HG02798 (cell line): ENCODE measurements at regions not wholly inside any gene's neighbourhood (a gene's known extent, or its start where the extent isn't known, plus 50 kb on each side); places are given as distances from the start of the nearest gene placed in this dataset.
"Not testable (repeated sequence)": the region's sequence is repeated elsewhere in the genome, so short reads cannot be mapped to it uniquely, and the experiment has no call there.

Source experiments
- ATAC-seq: cut with Tn5 transposase; IDR thresholded peaks from one replicate; pipeline ENCODE4 v1.9.1; 2021; ENCODE audit warnings: mild to moderate bottlenecking; ENCODE audit not compliant: unreplicated experiment, poor library complexity

DNA sequence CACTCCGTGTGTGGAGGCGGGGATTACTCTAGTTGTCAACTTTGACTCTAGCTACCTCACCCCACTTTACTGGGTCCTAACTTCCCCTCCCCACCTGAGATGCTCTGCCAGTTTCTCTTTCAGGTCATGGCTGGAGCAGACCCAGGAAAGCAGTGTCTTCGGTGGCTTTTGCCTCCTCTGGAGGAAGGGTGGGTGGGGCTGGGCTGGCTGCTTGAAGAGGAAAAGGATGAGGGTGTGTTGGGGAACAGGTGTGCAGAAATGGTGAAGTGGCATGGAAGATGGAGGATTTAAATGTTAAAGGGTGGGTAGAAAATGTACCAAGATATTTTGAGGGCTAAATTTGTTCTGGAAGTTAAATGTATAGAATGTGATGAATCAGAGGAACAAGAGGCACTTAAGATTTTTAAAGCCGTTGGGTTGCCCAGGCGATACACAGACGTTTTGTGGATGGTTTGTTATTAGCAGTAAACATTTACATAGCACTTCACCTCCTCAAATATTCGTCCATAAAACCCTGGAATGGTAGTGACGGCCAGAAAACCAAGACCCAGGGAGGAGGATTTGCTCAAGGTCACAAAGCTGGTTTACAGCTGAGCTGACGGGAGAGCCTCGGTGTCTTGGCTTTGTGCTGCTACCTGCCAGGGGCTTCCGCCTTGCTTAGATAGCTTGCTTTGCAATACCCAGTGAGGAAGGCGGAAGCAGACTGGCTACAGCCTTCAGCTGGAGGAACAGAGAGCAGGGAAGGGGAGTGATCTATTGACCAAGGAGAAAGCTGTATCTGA, 72.2 kb upstream of the PRMT8 start:
- ATAC-seq = no peak

- no peak for ATAC-seq
These were observed 71.4 kb upstream of the PRMT8 start for GRCh38 chr12:3419558-3419957.

DNA sequence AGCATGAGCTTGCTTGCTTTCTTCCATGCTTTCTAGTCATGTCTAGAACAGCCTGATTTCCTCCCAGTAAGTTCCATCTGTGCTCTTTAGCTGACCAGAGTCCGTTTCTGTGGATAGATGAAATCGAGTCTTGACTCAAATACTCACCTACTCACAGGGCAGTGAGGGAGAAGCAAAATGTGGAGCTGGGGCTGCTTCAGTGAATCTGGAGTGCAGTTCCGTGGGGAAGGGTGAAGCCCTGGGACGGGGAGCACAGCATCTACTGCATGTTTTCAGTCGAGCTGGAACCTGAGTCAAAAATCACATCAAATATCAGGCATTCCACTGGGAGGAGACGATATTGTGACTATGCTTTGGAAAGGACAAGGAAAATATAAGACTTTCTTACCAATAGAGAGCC, 70.3 kb upstream of the PRMT8 start:
- ATAC-seq = no peak

DNA sequence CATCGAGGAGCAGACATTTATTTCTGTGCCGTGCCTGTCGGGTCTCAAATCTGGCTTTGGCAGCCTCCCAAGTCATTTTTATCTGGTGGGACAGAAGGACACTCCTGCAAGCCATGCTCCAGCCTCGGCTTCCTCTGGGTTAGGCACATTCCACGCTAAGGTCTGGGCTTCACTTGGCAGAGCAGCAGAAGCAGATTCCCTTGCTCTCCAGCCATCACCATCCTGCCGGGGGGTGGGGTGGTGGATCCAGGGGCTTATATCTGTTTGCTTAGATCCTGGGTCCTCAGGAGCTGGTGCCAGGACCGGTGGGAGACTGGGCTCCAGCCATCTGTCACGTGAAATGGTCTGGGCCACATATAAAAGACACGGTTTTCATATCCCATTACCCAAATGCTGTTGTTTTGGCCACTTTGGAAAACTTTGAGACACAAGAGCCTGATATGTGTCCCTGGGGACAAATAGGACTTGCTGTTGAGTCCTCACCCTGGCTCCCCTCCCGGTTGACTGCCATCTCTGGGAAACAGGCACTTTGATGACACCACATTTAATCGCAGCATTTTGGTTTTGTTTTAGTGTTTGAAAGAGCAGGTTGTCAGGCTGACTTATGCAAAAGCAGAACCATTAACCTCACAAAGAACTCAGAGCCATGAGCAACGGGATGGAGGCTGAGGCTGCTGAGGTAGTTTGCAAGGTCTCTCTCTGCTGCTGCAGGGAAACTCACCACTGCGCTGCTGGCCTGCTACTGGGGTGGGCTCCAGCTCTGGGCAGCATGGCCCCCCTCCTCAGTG, 69.6 kb upstream of the PRMT8 start:
- ATAC-seq = no peak

GRCh38 chr12:3424796-3425195, 66.2 kb upstream of the PRMT8 start:
- not testable (repeated sequence) for ATAC-seq

DNA sequence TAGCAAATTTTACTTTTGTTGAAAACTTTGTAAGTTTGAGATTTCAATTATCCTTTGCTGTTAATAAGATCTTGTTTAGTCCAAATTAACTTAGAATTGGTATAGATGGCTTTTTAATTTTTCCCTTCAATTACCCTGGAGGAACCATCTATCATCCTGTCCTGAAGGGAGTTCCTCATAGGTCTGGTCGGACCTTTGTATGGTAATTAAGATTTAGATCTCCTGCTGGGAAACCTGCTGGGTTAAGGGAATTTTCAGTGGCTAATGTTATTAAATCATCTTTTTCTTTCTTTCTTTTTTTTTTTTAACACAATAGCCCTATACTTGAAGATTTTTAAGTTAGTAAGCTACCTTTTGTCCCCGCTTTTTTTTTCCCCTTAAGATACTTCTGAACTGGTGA, 63.0 kb upstream of the PRMT8 start:
- ATAC-seq = no peak

GRCh38 chr12:3428631-3429030, 62.4 kb upstream of the PRMT8 start:
- no peak for ATAC-seq

GRCh38 chr12:3429523-3429922, 61.5 kb upstream of the PRMT8 start:
- not testable (repeated sequence) for ATAC-seq

GRCh38 chr12:3431686-3432085, 59.3 kb upstream of the PRMT8 start:
- no peak for ATAC-seq

GRCh38 chr12:3432176-3432742, 58.7 kb upstream of the PRMT8 start:
- ATAC-seq = no peak

DNA sequence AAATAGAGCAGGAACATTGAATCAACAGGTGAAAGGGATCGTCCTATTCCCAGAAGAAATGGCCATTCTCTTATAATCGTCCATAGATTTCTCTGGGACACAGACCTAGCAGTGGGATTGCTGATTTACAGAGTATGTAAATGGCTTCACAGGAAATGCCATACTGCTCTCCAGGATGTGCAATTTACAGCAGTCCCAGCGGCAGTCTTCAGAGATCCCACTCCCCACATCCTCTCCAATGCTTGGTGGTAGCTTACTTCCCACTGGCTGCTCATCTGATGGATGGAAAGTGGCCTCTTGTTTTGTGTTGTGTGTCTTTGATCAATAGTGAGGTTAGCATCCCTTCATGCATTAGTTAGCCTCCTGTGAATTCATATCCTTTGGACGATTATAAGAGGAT, 58.1 kb upstream of the PRMT8 start:
- ATAC-seq = no peak

DNA sequence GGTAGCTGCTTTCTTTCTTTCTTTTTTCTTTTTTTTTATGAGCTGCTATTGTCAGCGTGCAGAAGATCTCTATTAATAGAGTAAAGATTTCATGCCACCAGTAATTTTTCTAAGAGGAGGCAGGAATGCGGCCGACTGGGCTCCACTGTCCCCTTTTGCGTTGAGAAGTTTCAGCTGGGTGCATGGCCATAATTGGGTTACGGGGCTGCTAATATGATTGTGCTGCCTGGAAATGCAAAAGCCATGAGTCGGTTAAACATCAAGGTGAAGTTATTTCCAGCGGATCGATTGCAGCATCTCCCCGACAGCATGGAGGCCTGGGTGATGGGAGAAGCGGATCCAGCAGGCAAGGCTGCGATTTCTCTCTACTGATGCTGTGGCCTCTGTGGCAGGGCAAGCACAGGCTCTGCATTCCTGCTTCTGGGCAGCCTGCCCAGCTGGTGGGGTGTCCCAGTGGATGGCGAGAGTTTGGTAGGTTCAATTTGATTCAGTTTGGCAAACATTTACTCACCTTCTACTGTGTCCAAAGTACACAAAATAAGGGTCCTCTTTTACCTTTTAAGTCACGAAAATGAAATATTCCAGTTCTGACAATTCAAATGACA, 54.4 kb upstream of the PRMT8 start:
- no peak for ATAC-seq

DNA sequence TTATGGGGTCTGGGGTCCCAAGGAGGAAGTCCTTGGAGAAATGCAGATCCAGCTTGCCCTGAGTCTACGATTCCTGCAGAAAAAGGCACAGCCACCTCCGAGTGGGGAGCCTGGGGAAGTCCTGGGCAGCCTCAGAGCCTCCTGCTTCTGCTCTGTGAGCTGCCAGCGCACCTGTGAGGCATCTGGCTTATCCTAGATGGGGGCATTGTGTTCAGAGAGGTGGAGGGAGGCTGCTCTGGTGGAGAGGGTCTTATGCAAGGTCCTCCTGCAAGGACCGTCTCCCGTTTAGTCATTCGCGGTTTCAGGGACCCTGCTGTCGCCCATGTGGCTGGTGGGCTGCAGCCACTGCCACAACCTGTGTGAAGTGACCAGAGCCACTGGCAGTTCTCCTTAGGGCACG, 53.0 kb upstream of the PRMT8 start:
- ATAC-seq = no peak

DNA sequence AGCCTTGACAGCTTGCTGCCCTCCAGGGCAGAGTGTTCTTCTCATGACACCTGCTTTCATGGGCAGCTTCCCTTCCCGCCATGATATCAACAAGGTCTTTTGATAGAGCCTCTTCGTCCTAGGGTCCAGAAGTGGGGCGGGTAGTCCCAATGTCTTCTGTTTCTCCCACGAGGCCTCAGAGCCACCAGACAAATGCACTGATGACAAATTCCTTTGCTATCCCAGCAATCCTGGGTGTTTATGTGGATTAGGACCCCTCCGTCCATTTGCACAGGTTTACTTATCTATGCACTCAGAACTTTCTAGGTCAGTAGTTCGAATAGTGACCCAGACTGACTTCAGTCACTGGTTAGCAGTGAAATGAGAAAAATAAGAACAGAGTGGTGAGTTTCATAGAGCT, 52.6 kb upstream of the PRMT8 start:
- no peak for ATAC-seq
